HG03439 (cell line): ENCODE measurements at regions not wholly inside any gene's neighbourhood (a gene's known extent, or its start where the extent isn't known, plus 50 kb on each side); places are given as distances from the start of the nearest gene placed in this dataset.

Source experiments
- ATAC-seq: cut with Tn5 transposase; IDR thresholded peaks from one replicate; pipeline ENCODE4 v1.9.1; 2021; ENCODE audit warnings: mild to moderate bottlenecking, moderate library complexity; ENCODE audit not compliant: unreplicated experiment

DNA sequence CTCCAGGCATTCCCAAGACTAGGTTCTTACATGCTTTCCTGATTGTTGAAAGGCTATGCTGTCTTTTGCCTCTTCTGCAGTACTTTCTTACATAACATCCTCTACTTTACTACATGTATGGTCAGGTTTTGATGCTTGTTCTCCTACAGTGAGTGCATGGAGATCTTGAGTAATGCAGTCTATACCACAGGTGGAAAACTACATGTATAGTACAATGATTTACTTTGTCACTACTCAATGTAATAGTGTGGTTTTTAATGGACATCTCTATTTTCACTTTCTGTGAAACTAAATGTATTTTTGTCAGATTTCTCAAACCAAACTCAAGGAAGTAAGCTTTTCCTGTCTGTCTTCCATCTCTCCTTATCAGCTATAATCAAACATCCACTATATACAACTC, 657.0 kb downstream of the TUSC7 start:
- no peak for ATAC-seq

DNA sequence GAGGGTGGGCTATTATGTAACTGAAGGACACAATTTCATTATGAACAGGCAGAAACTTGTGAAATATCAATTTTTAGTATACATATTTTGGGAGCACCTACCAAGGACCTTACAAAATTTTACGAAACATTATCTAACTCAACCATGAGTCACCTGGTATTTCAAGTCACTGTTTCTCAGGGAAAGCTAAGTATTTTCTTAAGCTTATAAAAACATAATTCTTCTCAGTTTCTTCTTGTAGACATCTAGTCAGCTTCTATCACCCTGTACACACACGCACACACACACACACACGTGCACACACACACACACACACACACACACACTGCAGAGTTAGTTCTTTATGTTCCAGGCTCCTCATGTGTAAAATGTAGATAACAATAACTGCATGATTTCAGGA, 658.3 kb downstream of the TUSC7 start:
- ATAC-seq, result no peak

DNA sequence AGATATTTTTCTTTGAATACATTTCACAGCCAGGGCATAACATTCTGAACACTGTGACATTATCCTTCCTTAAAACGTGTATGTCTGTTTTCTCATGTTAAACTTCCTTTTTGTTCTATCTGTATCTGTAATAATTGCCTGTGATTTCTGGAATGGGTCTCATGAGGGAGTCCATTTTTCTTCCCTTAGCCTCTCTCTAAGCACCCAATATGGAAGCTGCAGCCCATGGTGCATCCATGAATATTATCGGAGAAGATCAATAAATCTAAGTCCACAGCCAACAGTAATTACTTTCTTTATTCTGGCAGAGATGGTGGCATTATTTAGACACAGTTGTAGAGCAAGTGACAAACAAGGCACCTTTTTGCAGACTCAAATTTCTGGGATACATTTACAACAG, 671.1 kb downstream of the TUSC7 start:
- ATAC-seq, result no peak

DNA sequence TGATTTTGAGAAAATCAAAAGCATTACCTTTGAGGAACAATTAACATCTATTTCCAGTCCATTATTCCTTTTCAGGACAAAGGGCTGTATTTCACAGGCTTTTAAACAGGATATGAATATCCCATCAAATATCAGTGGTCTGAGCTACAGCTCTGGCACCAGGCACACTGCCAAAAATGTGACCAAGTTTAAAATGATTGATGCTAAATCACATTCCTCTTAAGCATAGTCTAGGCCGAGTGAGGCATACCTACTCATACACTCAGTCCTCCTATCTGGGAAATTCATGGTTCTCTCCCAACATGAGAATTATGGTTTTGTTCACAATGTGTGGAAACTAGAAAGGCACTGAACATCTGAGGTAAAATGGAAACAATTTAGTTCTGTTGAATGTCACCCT, 683.5 kb downstream of the TUSC7 start:
- no peak for ATAC-seq

DNA sequence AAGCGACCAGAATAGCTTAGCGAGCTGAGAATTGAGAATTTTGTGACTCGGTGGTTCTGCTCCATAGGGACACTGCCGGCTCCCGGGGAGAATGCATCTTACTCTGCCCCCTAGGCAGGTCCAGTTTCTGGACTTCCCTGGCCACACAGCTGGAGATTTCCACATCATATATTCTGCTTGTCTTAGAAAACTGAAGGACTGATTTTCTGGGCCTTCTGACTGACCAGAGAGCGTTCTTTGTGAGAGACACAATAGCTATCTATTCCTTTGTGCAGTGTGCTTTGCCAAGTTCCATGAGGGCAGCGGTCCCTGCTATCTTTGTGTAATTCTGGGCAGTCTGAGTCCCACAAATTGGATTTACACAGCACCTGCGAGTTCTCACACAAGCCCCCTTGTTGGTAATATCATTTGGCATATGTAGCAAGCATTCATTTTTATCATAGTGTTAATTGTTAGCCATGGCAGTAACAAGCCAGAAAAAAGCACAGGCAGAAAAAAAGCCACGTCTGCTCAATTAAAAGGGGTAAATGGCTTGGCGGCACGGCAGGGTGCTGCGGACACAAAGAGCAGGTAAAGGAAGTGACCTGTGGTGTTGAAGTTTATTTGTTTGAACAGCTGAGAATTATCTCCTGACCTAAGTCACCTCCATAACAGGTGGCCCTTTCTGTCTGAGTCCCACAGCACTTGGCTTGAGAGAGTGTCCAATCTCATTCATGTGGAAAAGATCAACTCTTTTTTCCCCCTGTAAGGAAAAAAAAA, 688.7 kb downstream of the TUSC7 start:
- ATAC-seq, result no peak

DNA sequence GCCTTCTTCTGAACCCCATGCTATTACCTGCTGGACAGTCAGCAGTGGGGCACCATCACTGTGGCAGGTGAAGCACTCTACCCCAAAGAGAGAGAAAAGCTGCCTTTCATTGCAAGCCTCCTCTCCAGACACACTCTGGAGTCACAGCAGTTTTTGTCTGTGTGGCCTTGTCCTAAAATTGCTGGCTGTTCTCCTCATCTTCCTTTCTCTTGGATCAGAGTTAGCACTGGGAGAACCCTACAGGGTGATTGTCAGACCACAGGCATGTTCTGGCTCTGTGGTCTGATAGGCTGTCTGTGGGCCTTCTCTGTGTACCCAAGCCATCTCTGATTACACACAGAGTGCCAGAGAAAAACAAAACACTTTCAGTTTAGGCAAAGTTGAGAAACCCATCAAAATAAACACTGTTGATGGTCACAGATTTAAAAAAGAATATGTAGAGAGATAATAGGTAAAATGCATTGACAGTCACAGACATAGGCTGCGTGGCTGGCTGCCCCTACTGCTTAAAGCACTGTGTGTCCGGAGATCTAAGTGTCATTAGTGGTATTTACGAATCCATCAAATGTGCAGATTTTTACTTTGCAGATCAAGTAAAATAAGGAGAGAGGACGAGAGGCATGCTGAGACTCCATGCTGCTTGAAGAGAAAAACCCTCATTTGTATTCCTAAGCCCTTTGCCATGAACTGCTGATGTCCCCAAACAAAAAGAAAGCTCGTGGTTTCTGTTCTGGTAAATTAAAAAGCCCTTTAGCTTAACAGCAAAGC, 689.9 kb downstream of the TUSC7 start:
- no peak for ATAC-seq

DNA sequence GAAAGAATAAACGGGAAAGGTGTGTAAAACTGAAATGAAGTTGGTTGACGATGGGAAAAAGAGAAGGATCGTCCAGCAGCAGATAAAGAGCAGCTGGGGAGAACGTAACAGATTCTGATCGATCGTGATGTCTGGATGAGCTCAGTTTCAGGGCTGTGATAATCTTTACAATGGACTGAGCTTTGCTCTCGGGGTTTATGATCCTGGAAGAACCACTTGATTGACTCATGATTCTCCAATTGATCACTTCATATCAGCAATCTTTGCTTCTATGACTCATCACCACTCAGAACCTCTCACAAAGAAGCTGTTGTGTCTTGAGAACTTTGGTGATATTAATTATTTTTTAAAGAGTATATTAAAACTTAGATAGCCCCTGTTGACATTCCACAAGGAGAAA, 690.7 kb downstream of the TUSC7 start:
- ATAC-seq, result no peak

DNA sequence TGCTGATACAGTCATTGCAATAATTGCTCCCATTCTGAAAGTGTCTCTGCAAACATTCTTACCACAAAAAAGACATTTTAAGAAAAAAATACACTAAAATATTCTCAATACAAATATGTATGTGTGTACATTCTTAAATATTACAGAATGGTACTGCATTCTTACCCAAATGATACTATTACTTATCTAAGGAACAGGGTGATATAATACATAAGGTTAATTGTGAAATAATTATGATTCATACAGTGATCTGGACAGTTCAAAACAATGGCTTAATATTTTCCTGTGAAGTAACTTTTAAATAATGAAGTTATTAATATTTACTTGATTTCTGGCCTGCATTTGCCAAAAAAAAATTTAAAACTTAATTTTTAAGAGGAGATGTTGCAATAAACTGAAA, 694.6 kb downstream of the TUSC7 start:
- no peak for ATAC-seq

DNA sequence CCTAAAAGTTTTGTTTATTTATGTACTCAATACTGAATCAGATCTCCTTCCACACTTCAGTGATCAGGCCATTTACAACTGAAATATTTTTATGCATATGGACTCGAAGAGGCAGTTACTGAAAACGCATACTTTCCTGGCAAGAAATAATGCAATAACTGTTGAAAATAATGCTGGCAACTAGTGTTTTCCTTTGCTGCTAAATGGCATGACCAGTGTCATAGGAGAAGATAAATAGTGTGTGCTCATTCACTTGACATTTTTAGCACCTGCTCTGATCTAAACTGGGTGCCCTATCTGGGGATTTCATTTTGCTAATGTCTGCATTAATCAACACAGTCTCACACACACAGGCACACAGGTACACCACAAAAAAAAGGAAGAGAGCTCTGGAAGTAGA, 695.2 kb downstream of the TUSC7 start:
- ATAC-seq, result no peak

DNA sequence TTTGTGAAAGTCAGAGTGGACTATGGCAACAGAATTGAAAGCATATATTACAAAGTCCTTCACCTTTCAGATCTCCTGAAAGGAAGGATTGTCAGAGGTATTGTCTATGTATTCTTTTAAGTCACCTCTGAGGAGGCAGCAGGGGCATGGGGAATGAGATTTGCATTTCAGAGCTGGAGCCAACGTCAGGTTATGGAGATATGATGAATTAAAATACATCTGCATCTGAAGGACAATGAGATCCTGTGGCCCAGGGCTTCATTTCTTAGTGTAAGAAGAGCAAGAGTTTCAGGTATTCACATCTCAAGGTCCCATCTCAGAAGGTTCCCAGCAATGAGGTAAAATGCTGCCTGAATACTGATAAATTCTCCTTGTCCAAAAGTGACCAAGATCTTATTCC, 695.8 kb downstream of the TUSC7 start:
- ATAC-seq, result no peak

DNA sequence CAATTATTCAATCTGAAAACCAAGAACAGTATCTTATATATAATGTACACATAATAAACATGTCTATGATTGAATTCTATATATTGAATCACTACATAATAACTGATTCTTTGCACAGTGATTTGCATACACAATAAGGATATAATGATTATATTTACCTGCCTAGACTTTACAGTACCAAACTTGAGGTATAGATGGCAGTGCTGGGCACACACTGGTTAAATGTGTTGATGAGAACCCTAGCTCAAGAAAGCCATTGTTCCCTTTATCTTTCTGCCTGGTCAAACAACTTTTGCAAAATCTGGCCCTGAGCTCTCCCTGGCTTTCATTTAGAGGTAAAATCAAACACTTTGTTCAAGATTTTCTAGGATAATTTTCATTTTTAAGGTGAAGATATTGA, 697.7 kb downstream of the TUSC7 start:
- peak; percentile 81 for ATAC-seq

DNA sequence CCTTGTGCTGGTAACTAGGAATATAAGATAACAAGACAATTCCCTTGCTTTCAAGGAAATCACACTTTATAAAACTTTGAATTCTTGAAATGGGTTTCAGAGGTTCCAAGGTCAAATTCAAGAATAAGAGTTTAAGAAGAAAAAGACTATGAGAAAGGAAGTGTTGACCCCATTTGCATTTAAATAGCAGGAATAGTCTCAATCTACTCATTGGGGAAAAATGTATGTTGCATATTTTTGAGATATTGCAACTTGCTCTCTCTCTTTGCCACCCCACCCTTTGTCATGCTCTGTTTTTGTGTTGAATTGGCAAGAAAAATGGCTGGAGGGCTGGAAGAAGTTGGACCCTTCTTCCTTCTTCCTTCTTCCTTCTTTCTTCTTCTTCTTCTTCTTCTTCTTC, 699.2 kb downstream of the TUSC7 start:
- ATAC-seq, result no peak

DNA sequence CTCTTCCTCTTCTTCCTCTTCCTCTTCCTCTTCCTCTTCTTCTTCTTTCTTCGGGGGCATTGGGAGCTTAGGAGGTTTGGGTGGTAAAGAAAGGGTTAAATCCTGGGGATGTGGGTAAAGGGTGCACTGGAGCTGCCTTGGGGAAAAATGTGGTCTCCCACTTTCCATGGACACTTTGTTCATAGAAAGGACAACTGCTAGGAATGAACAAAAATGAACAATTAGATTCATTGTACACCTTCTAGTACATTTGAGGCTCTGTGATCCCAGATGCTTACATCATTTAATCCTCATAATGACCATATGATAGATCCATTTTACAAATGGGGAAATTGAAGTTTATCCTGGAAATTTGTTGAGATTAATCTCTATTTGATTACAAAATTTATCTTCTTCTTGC, 699.7 kb downstream of the TUSC7 start:
- ATAC-seq, result no peak

DNA sequence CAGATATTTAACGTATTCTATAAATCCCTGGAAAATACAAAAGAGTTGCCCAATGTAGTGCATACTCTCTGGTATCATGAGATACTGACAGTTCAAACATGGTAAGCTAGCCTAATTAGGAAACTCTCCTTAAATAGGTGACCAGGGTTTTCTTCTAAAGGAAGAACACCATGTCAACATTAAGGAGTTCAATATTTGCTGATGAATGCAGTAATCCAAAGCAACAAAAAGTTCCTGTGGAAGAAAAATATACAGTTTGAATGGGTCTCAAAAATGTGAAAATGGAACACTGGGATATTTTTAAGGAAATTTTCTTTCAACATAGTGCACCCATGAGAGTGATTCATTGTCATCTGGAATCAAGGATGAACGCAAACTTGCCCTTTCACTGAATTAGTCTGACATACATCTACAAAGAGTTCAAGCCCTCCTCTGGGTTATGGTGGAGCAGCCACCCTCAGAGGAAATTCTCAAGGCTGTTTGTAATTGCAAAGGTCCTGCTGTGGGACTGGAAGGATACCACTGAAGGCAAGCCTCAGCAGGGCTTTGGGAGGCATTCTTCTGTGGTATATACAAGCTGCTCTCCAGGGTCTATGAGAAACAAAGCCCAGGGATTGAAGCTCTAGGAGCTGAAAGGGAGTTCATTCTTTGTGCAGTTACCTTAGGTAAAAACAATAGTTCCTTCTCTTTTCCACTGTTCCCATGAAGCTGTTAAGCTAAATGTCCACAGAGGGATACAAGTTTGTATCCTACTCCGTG, 700.3 kb downstream of the TUSC7 start:
- no peak for ATAC-seq

DNA sequence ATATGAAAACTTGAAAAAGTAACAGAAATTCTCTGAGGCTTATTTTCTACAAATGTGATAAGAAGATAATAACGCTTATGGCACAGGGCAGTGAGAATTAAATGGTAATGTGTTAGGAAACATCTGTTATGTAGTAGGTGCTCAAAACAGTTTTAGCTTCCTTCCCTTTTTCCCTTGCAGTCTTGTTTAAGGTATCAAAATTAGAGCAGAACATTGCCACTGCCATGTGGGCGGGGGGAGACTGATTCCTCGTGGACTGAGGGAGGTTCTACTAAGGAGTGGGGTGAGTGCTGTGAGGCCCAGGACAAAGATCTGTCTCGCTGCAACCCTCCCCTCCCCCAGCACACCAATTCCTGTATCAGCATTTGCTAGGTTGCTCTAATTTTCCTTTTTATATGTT, 702.4 kb downstream of the TUSC7 start:
- no peak for ATAC-seq

DNA sequence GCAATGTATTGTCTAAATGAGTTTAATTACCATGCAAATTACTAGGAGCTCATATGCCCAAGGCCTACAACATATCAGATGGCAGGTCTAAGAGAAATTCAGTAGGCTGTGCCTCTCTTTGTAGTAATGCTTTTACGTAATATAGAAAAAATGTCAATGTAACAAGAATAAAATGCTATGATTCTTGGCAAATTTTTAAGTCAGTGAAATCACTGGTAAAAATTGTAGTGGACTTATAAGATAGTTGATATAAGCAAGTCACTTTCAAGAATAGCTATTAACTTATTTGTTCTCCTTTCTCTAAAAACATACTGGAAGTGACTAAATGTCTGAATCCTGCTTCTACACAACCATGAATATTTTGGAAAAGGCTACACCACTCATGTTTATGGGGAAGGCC, 707.8 kb downstream of the TUSC7 start:
- ATAC-seq, result no peak

DNA sequence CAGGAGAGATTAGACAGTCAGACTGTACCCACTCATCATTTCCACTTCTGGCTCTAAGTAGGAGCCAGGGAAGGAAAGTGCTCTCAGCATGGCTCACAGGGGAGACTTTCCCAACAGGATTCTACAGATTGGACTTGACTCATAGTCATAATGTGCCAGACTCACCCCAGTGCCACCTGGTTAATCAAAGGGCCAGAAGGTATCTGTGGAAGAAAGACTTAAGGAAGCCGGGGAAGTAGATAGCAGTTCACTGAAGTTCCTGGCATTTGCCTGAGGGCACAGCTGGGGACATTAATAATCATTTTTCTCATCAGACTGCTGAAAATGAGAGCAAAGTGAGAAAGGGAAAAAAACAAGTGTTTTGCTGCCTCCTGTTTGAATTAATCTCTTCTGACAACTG, 717.5 kb downstream of the TUSC7 start:
- no peak for ATAC-seq

DNA sequence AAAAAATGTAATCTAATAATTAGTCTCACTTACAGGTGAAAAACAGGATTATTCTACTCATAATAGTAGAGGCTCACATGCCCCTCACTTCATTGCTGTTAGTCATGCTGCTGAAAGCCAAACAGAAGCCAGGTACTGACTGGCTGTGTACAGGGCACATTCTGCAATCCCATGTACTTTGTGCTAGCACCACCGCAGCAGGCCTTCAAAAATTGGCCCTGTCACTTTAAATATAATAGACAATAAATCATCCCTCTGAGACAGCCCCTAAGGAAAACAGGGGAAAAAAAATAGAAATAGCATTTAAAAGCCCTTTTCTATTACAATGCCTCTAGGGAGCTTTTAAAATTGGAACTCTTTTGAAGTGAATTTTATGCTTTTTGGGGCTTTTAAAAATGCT, 723.8 kb downstream of the TUSC7 start:
- no peak for ATAC-seq

DNA sequence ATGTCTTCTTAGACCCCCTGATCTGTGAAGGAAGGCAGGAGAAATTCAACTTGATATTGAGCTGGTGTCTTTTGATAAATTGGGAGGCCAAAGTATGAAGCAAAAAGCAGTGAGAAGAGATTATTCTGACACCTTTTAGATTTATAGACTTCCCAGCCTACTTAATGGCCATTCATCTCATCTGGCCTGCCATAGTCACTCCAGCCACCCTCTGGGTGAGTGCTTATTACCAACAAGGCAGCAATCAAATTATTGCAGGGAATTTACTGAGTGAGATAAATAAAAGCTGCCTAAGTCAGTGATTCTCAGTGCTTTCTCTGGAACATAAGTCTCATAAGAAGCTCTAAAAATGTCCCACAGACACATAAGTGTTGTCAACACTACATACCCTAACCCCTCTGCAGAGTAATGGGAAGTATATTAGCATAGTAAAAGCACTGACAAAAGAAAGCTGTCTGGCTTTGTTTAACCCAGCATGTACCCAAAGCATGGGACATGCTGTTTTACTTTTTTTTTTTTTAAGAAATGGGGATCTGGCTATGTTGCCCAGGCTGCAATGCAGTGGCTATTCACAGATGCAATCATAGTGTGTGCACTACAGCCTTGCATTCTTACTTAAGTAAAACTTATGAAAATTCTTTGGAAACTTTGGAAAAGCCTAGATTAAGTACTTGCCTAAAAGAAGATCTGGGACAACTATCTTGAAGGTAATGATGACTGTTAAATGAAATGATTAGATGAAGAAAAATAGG, 725.3 kb downstream of the TUSC7 start:
- ATAC-seq, result no peak

DNA sequence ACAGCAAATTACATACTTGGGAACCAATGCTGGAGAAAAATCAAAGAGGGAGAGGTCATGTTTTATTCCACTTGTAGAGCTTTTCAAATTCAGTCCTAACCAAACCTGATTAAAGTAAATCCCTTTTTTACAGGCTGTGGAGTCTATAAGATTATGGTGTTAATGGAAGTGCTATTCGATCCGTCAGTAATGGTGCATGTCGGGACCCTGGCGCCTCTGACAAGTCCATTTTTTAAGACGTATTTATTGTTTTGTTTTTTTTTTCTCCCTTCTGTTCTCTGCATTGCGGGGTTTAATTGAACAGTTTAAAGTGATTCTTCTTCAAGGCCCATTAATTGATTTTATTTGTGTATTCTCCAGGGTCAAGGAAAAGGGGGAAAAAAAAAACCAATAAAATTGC, 725.9 kb downstream of the TUSC7 start:
- ATAC-seq, result no peak

DNA sequence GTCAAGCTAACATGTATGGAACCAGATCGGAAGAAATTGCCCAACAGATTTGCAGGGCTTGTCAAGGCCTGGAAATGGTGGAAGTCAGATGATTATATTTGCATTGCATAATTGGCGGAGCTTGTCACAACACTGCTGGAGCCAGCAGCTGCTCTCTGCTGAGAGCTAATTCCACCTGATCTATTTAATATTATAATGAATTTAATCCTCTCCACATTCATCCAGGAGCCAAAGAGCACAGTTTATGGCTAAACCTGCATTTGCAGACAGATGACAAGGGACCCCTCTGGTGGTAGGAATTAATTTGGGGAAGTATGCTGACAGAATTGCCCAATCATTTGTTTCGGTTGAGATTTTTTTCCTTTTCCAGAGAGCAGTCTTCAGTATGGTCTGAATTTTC, 730.2 kb downstream of the TUSC7 start:
- ATAC-seq, result no peak
